Glutamatergic neuron (in vitro differentiated cells): ENCODE measurements at regions not wholly inside any gene's neighbourhood (a gene's known extent, or its start where the extent isn't known, plus 50 kb on each side); places are given as distances from the start of the nearest gene placed in this dataset.

Experiments
- DNase-seq: peaks from one replicate; pipeline ENCODE4 v3.0.0; 2022
- H3K27ac Mint-ChIP-seq: one replicate; pipeline ENCODE4 v1.8.0; 2020; ENCODE audit warnings: mild to moderate bottlenecking, mixed read lengths, inconsistent platforms; ENCODE audit not compliant: unreplicated experiment
- H3K27me3 Mint-ChIP-seq: one replicate; pipeline ENCODE4 v1.8.0; 2020; ENCODE audit warnings: mild to moderate bottlenecking, moderate library complexity, mixed read lengths, inconsistent platforms; ENCODE audit not compliant: unreplicated experiment
- H3K36me3 Mint-ChIP-seq: one replicate; pipeline ENCODE4 v1.8.0; 2020; ENCODE audit warnings: mild to moderate bottlenecking, mixed read lengths, inconsistent platforms; ENCODE audit not compliant: unreplicated experiment
- H3K4me1 Mint-ChIP-seq: one replicate; pipeline ENCODE4 v1.8.0; 2020; ENCODE audit warnings: mild to moderate bottlenecking, low read depth, mixed read lengths, inconsistent platforms; ENCODE audit not compliant: unreplicated experiment
- H3K4me3 Mint-ChIP-seq: one replicate; pipeline ENCODE4 v1.8.0; 2020; ENCODE audit warnings: mild to moderate bottlenecking, mixed read lengths, inconsistent platforms; ENCODE audit not compliant: unreplicated experiment
- H3K9me3 Mint-ChIP-seq: one replicate; pipeline ENCODE4 v1.8.0; 2020; ENCODE audit warnings: mild to moderate bottlenecking, moderate library complexity, mixed read lengths, inconsistent platforms; ENCODE audit not compliant: unreplicated experiment
- TF ChIP-seq, protein P1 (sequence below): fragments of 200-600 bp; sonication (generic); IDR thresholded peaks from one replicate; pipeline ENCODE4 v1.5.0; 2021; ENCODE audit not compliant: partially characterized antibody, unreplicated experiment

DNA sequence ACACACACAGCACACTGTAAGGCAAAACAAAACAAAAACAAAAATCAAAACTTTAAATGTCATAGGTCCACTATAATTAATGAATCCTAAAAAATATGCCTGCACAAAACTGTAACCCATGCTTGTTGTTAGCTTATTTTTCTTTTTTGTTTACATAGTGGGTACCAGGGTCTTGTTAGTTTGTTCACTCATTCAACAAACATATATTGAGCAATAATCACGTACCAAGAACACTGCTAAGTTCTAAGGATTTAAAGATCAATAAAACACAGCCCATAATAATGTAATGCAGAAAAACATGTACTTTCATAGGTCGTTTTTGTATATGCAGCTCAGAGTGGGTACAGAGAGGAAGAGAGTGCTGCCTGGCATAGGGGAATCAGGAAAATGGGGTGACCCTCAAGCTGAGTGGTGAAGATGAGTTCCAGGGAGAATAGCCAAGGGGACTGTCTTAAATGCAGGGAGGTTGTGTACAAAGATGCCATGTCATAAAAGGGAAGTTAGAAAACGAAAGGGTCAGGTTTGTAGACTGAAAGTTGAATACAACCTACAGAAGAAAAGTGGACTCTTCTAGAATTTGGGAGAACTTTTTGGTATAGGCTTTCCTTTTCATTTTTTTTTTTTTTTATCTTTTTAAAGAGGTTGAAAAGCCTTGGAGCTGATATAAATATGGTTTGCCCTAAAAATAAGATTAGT, 113.3 kb upstream of the TBX18 start:
- no peak overlapping the region for H3K27ac Mint-ChIP-seq
- DNase-seq: no peak
- H3K36me3 Mint-ChIP-seq: no peaks in the 10 kb centered on the region

DNA sequence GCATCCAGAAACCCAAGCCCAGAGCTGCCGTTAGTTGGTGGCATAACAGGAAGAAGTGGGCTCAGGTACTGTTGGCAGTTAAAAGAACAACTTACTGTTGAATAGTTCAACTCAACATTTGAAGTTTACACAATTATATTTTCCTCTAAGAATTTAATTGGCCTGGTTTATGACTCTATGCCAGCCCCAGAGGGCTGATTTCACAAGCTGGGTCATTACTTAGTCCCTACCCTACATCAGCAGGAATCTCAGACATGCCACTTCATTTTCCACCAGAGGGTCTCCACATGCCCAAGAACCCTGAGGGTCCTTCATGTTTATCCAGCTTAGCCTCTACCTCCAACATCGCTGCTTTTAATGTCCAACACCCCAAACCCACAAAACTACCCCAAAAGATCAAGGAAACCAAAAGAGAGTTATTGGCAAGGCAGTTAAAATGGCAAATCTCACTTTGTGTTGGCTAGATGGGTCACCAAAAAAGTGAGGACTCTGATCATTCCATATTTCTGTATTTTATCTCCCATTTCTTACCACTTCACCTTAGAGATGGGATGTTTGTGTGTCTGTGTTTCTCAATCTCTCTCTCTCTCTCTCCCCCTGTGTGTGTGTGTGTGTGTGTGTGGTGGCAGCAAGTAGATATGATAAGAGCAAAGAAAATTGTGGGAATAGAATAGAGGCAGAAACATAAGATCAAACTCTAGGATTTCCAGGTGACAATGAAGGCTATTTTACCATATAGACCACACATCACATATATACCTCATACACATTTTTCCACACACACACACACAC, 112.5 kb upstream of the TBX18 start:
- no peak for DNase-seq
- H3K4me1 Mint-ChIP-seq: no peaks in the 10 kb centered on the region
- no peaks in the 10 kb centered on the region for H3K36me3 Mint-ChIP-seq
- H3K4me3 Mint-ChIP-seq: no peak overlapping the region
- no peak overlapping the region for H3K27ac Mint-ChIP-seq
- TF ChIP-seq, protein P1, sequence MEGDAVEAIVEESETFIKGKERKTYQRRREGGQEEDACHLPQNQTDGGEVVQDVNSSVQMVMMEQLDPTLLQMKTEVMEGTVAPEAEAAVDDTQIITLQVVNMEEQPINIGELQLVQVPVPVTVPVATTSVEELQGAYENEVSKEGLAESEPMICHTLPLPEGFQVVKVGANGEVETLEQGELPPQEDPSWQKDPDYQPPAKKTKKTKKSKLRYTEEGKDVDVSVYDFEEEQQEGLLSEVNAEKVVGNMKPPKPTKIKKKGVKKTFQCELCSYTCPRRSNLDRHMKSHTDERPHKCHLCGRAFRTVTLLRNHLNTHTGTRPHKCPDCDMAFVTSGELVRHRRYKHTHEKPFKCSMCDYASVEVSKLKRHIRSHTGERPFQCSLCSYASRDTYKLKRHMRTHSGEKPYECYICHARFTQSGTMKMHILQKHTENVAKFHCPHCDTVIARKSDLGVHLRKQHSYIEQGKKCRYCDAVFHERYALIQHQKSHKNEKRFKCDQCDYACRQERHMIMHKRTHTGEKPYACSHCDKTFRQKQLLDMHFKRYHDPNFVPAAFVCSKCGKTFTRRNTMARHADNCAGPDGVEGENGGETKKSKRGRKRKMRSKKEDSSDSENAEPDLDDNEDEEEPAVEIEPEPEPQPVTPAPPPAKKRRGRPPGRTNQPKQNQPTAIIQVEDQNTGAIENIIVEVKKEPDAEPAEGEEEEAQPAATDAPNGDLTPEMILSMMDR: no peak
- no peaks in the 10 kb centered on the region for H3K9me3 Mint-ChIP-seq
- H3K27me3 Mint-ChIP-seq: no peaks in the 10 kb centered on the region

More for the DNA sequence above, 113.3 kb upstream of the TBX18 start:
- Mint-ChIP-seq H3K4me1 (no peaks in the 10 kb centered on the region), H3K27me3 (no peaks in the 10 kb centered on the region), H3K9me3 (no peaks in the 10 kb centered on the region), H3K4me3 (no peak overlapping the region)
- TF ChIP-seq, protein P1: no peak

DNA sequence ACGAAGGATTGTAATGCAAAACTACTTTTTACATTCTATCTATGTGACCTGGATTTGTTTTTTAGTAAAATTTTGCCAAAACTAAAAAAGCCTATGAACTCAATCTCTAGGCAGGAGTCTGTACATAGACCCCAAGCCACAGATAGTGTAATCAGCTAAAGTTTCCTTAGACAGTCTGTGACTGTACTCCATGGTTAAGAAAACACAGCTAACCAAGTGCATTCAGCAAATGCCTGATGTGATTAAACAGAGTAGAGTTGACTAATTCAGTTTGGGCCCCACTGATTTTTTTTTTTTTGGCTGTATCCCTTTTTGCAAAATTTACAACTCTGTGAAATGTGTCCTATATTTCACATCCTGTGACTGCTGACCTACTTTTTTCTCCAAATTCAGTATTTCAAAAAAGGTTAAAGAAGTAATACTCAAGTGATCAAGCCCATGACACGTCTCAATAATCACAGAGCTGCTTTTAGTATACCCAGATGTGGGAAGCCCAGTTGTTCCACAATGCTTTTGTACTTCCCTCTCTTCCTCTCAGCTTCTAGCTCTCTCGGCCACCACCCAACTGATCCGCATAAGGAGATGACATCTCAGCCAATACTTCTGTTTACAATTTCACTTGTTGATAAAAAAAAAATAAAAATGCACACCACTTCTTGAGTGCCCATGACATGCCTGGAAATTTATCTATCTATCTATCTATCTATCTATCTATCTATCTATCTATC, 108.8 kb upstream of the TBX18 start:
- peaks cover 2% of the 10 kb centered on the region for H3K4me1 Mint-ChIP-seq
- H3K9me3 Mint-ChIP-seq: no peaks in the 10 kb centered on the region
- no peak overlapping the region for H3K27ac Mint-ChIP-seq
- no peaks in the 10 kb centered on the region for H3K27me3 Mint-ChIP-seq
- TF ChIP-seq, protein P1: no peak
- DNase-seq: no peak
- H3K36me3 Mint-ChIP-seq: no peaks in the 10 kb centered on the region
- H3K4me3 Mint-ChIP-seq: no peak overlapping the region

DNA sequence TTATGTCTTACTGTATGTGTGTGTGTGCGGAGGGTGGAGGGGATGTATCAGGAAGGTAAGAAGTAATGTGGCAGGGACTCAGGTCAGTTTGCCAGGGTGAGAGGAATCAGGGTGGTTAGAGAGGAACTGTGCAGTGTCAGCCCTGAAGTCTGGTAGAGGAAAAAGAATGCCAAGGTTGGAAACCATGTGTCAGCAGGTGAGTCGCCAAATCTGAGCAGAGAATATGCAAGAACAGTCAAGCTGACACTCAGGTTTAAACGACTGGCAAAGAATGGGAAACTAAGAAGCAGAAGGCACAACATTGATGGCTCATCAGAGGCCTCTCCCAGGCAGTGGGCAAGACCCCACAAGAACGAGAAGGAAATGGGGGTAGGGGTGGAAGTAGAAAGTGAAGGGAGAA, 107.5 kb upstream of the TBX18 start:
- Mint-ChIP-seq H3K4me3 (no peak overlapping the region), H3K27me3 (no peaks in the 10 kb centered on the region), H3K36me3 (no peaks in the 10 kb centered on the region), H3K4me1 (peaks cover 2% of the 10 kb centered on the region), H3K9me3 (no peaks in the 10 kb centered on the region), H3K27ac (no peak overlapping the region)
- TF ChIP-seq, protein P1: no peak
- no peak for DNase-seq
